IMR-90 (cell line): ENCODE measurements at regions not wholly inside any gene's neighbourhood (a gene's known extent, or its start where the extent isn't known, plus 50 kb on each side); places are given as distances from the start of the nearest gene placed in this dataset.

Experiments
- ATAC-seq: fragments of 200-7000 bp; cut with Tn5 transposase; 2 replicates; pipeline ENCODE4 v1.9.1; 2020; ENCODE audit warnings: low read depth, mild to moderate bottlenecking, moderate library complexity
- BruUV-seq: library from RNA; stranded (reverse); fragments of 400-500 nt; replicated peaks from 2 replicates; lab custom pipeline; 2021; lab: Mats Ljungman, UMichigan
- CTCF ChIA-PET: fragments of 300-600 bp; formaldehyde crosslinking; extraction: SDS; loops from one replicate; lab custom pipeline; 2021; ENCODE audit warnings: antibody characterized with exemption; lab: Yijun Ruan, JAX
- POLR2A ChIA-PET: fragments of 300-600 bp; sonication (Branson Sonifier 250); formaldehyde crosslinking; loops from one replicate; lab custom pipeline; 2022; ENCODE audit warnings: antibody characterized with exemption; ENCODE audit not compliant: unreplicated experiment; lab: Charles Lee
- DNase-seq: peaks from one replicate; pipeline ENCODE4 v3.0.0; 2013
- H2AFZ ChIP-seq: replicated peaks from 2 replicates; pipeline ENCODE3; 2013; ENCODE audit warnings: low read length, mild to moderate bottlenecking; ENCODE audit not compliant: poor library complexity
- H2AK5ac ChIP-seq: 2 replicates; pipeline ENCODE4 v1.6.1; 2013; ENCODE audit warnings: low read depth, low read length, inconsistent platforms
- H2AK9ac ChIP-seq: replicated peaks from 2 replicates; pipeline ENCODE3; 2013; ENCODE audit warnings: mild to moderate bottlenecking, low read depth, low read length, moderate library complexity; ENCODE audit not compliant: poor library complexity
- H2BK120ac ChIP-seq: 2 replicates; pipeline ENCODE4 v1.6.1; 2013; ENCODE audit warnings: low read depth, low read length, inconsistent platforms
- H2BK15ac ChIP-seq: 3 replicates; pipeline ENCODE4 v1.6.1; 2013; ENCODE audit warnings: low read depth, low read length, inconsistent platforms
- H2BK20ac ChIP-seq: 2 replicates; pipeline ENCODE4 v1.6.1; 2013; ENCODE audit warnings: low read depth, mild to moderate bottlenecking, inconsistent platforms, low read length, moderate library complexity
- H2BK5ac ChIP-seq: 2 replicates; pipeline ENCODE4 v1.6.1; 2013; ENCODE audit warnings: mild to moderate bottlenecking, low read depth, low read length, inconsistent platforms; ENCODE audit not compliant: poor library complexity, severe bottlenecking
- H3K14ac ChIP-seq: replicated peaks from 2 replicates; pipeline ENCODE4 v1.6.1; 2013; ENCODE audit warnings: low read depth, low read length, inconsistent platforms
- H3K18ac ChIP-seq: 2 replicates; pipeline ENCODE4 v1.6.1; 2013; ENCODE audit warnings: low read depth, low read length, control low read depth
- H3K23ac ChIP-seq: 2 replicates; pipeline ENCODE4 v1.6.1; 2013; ENCODE audit warnings: low read depth, low read length, inconsistent platforms
- H3K27ac ChIP-seq: 2 replicates; pipeline ENCODE4 v1.5.1; 2013; ENCODE audit warnings: mild to moderate bottlenecking, control low read depth, low read length; ENCODE audit not compliant: insufficient read depth
- H3K27me3 ChIP-seq: 2 replicates; pipeline ENCODE4 v1.6.1; 2013; ENCODE audit warnings: low read length; ENCODE audit not compliant: control insufficient read depth, insufficient read depth
- H3K36me3 ChIP-seq: 2 replicates; pipeline ENCODE4 v1.6.1; 2013; ENCODE audit warnings: low read length, mixed read lengths; ENCODE audit not compliant: control insufficient read depth, insufficient read depth
- H3K4ac ChIP-seq: 2 replicates; pipeline ENCODE4 v1.6.1; 2013; ENCODE audit warnings: low read depth, low read length, inconsistent platforms
- H3K4me1 ChIP-seq: 2 replicates; pipeline ENCODE4 v1.6.1; 2013; ENCODE audit warnings: low read length, mixed read lengths; ENCODE audit not compliant: control insufficient read depth, insufficient read depth
- H3K4me2 ChIP-seq: 2 replicates; pipeline ENCODE4 v1.6.1; 2013; ENCODE audit warnings: low read depth, mild to moderate bottlenecking, control low read depth, low read length, moderate library complexity
- H3K4me3 ChIP-seq: 2 replicates; pipeline ENCODE4 v1.5.1; 2013; ENCODE audit warnings: low read depth, mild to moderate bottlenecking, control low read depth, low read length, moderate library complexity; ENCODE audit not compliant: insufficient read depth
- H3K56ac ChIP-seq: 2 replicates; pipeline ENCODE4 v1.6.1; 2013; ENCODE audit warnings: low read length, inconsistent platforms; ENCODE audit not compliant: insufficient read depth; ENCODE audit errors: extremely low read depth
- H3K79me1 ChIP-seq, 2 experiments: 2 replicates each; pipeline ENCODE4 v1.6.1; 2013; ENCODE audit warnings: low read length in 2 of 2, inconsistent platforms in 1 of 2, low read depth in 1 of 2
- H3K9ac ChIP-seq: 2 replicates; pipeline ENCODE4 v1.6.1; 2013; ENCODE audit warnings: low read depth, low read length, control low read depth
- H3K9me1 ChIP-seq: 2 replicates; pipeline ENCODE4 v1.6.1; 2013; ENCODE audit warnings: low read length, inconsistent platforms; ENCODE audit not compliant: insufficient read depth
- H3K9me3 ChIP-seq: 2 replicates; pipeline ENCODE4 v1.6.1; 2013; ENCODE audit warnings: low read length; ENCODE audit not compliant: control insufficient read depth, insufficient read depth
- H4K20me1 ChIP-seq: 2 replicates; pipeline ENCODE4 v1.6.1; 2013; ENCODE audit warnings: low read length, inconsistent platforms; ENCODE audit not compliant: insufficient read depth
- H4K5ac ChIP-seq: 2 replicates; pipeline ENCODE4 v1.6.1; 2013; ENCODE audit warnings: mild to moderate bottlenecking, low read depth, low read length, control low read depth
- H4K8ac ChIP-seq, 2 experiments: 2 replicates each; pipeline ENCODE4 v1.6.1; 2013; ENCODE audit warnings: low read depth in 2 of 2, low read length in 2 of 2, control low read depth in 1 of 2, inconsistent platforms in 1 of 2
- H4K91ac ChIP-seq: 2 replicates; pipeline ENCODE4 v1.6.1; 2013; ENCODE audit warnings: low read depth, low read length, inconsistent platforms; ENCODE audit not compliant: insufficient read depth
- FOS ChIP-seq: fragments of 150-350 bp; IDR thresholded peaks from 2 replicates; pipeline ENCODE4 v1.6.1; 2016; ENCODE audit warnings: low read depth, low read length
- MAFK ChIP-seq: IDR thresholded peaks from 2 replicates; pipeline ENCODE4 v1.6.1; 2012; ENCODE audit warnings: low read depth, low read length, improper control_type of control experiment
- POLR2A ChIP-seq: IDR thresholded peaks from 2 replicates; pipeline ENCODE4 v1.6.1; 2012; ENCODE audit warnings: mild to moderate bottlenecking, low read depth, low read length
- WGBS, 2 experiments: methylation state at CpG; one replicate each; pipeline versions ENCODE4 v1.1.5 to v1.1.7; 2013; ENCODE audit warnings: missing lambda C conversion rate in 2 of 2; ENCODE audit not compliant: insufficient read length in 1 of 2; ENCODE audit errors: extremely low coverage in 2 of 2; 5-methylcytosine and 5-hydroxymethylcytosine counted together
- dilution Hi-C: fragments of 300-500 bp; cut with HindIII; formaldehyde crosslinking; loops from one replicate; pipeline ENCODE4 v1.14.3; 2018; ENCODE audit warnings: low sequenced_read_pairs; ENCODE audit not compliant: unreplicated experiment
- in situ Hi-C: fragments of 300-500 bp; cut with MboI; formaldehyde crosslinking; loops from 3 replicates; pipeline ENCODE4 v1.14.3; 2019; ENCODE audit warnings: low sequenced_read_pairs, inconsistent platforms, mixed read lengths
- intact Hi-C: fragments of 100-400 bp; cut with micrococcal nuclease; formaldehyde crosslinking; loops from 2 replicates; pipeline ENCODE4 v1.10.0; 2022

DNA sequence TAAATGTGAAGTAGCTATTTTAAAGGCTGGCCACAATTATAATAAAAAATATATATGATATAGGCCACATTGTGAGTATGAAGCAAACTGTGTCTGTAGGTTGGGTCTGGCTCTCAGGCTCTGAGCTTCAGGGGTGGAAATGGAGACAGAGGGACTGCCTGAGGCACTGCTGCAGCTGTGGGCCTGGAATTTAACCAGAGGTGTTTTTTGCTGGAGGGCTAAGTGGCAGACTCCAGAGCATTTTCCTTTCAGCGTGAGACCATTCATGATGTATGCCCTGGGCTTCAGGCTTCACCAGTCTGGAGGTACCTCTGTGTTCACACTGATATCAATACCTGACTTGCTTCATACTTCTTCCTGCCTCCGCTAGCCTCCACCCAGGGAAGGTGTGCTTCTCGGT, 64.9 kb upstream of the IL12B start:
- DNase-seq (no peak), ATAC-seq (no peak)
- POLR2A ChIA-PET = no interaction called here
- Histone ChIP-seq H4K8ac (no peak overlapping the region), H3K27ac (no peak overlapping the region), H3K23ac (no peak overlapping the region), H3K27me3 (peaks cover 11% of the 10 kb centered on the region), H3K14ac (no peak overlapping the region), H2BK5ac (no peak overlapping the region), H2BK20ac (no peak overlapping the region), H3K9me1 (no peaks in the 10 kb centered on the region; the same call in 1 of the 2 replicates), H3K18ac (no peak overlapping the region), H4K5ac (no peak overlapping the region), H4K91ac (no peak overlapping the region), H3K4me1 (no peaks in the 10 kb centered on the region), H3K4ac (no peak overlapping the region), H2AFZ (no peak overlapping the region), H2BK15ac (no peak overlapping the region), H2AK9ac (no peak overlapping the region), H4K20me1 (no peaks in the 10 kb centered on the region), H2AK5ac (no peak overlapping the region), H3K9me3 (no peaks in the 10 kb centered on the region), H3K79me1 (no peaks in the 10 kb centered on the region), H2BK120ac (no peak overlapping the region), H3K9ac (no peak overlapping the region), H3K56ac (no peak overlapping the region), H3K4me3 (no peak overlapping the region), H3K4me2 (no peak overlapping the region), H3K36me3 (no peaks in the 10 kb centered on the region)
- TF ChIP-seq POLR2A (no peak), MAFK (no peak), FOS (no peak)
- in situ Hi-C loops (no loop called here), intact Hi-C loops (no loop called here), dilution Hi-C loops (no loop called here)
- BruUV-seq = no TSS peak
- no CpG with 5 or more reads among the region's 3 CpGs for WGBS, 2 experiments
- CTCF ChIA-PET = no interaction called here
